ENCODE measurements at regions not wholly inside any gene's neighbourhood (a gene's known extent, or its start where the extent isn't known, plus 50 kb on each side); places are given as distances from the start of the nearest gene placed in this dataset.

DNA sequence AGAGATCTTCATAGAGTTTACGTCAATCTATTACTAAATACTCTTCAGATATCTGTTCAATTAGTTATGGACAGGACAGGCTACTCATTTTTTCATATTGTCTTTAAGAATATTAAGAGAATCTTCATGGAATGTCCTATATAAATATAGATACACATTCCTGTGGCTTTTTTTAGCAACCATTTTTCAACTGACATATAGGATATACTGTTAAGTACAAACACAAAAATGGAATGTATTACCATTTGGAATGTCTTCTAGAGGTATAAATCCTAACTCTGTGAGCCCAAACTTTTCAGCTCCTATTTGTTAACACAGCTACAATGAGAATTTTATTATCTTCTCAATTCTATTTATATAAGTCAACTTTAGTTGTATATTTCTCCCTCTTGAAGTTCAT, 239.6 kb upstream of the DEFB112 start:
- Histone ChIP-seq H3K9me1 (ENCODE audit: insufficient read depth, low read length) (no peaks in the 10 kb centered on the region), H4K91ac (ENCODE audit: insufficient read depth, low read depth, low read length) (no peak overlapping the region), H3K27ac (ENCODE audit: insufficient read depth, low read length) (no peak overlapping the region), H2AK5ac (ENCODE audit: low read depth, low read length) (no peak overlapping the region), H2BK15ac (ENCODE audit: low read depth, low read length) (no peak overlapping the region), H3K9me3 (ENCODE audit: control insufficient read depth, insufficient read depth, low read length) (no peaks in the 10 kb centered on the region), H4K20me1 (ENCODE audit: insufficient read depth, low read length) (no peaks in the 10 kb centered on the region), H3K14ac (replicated peaks; ENCODE audit: low read depth, low read length) (no peak overlapping the region), H3K56ac (ENCODE audit: extremely low read depth, insufficient read depth, low read length) (no peak overlapping the region), H4K8ac (ENCODE audit: low read depth in 2 of 2, low read length in 2 of 2) (no peak overlapping the region), H2AK9ac (replicated peaks; ENCODE audit: low read depth, low read length, poor library complexity) (no peak overlapping the region), H3K27me3 (ENCODE audit: control insufficient read depth, insufficient read depth, low read length) (no peaks in the 10 kb centered on the region), H3K36me3 (ENCODE audit: control insufficient read depth, insufficient read depth, low read length) (no peaks in the 10 kb centered on the region), H2BK120ac (ENCODE audit: low read depth, low read length) (no peak overlapping the region), H3K4me1 (ENCODE audit: control insufficient read depth, insufficient read depth, low read length) (no peaks in the 10 kb centered on the region), H3K23ac (ENCODE audit: low read depth, low read length) (no peak overlapping the region), H3K4ac (ENCODE audit: low read depth, low read length) (no peak overlapping the region), H2BK20ac (ENCODE audit: low read depth, low read length) (no peak overlapping the region), H2AFZ (replicated peaks; ENCODE audit: low read length, poor library complexity) (no peak overlapping the region), H2BK5ac (ENCODE audit: low read depth, low read length, poor library complexity, severe bottlenecking) (no peak overlapping the region), H4K5ac (ENCODE audit: low read depth, low read length) (no peak overlapping the region), H3K79me1 (ENCODE audit: low read depth in 1 of 2, low read length in 2 of 2) (no peaks in the 10 kb centered on the region), H3K4me2 (ENCODE audit: low read depth, low read length) (no peak overlapping the region), H3K9ac (ENCODE audit: low read depth, low read length) (no peak overlapping the region), H3K4me3 (ENCODE audit: insufficient read depth, low read depth, low read length) (no peak overlapping the region), H3K18ac (ENCODE audit: low read depth, low read length) (no peak overlapping the region)
- intact Hi-C loops (cut with micrococcal nuclease) (no loop called here), dilution Hi-C loops (cut with HindIII; ENCODE audit: low sequenced_read_pairs, unreplicated experiment) (no loop called here), in situ Hi-C loops (cut with MboI; ENCODE audit: low sequenced_read_pairs) (no loop called here)
- ChIA-PET CTCF (no interaction called here), POLR2A (ENCODE audit: unreplicated experiment) (no interaction called here)
- no peak for DNase-seq
- no TSS peak for BruUV-seq (replicated peaks)
- TF ChIP-seq CHD1 (IDR thresholded peaks at IDR 0.05; ENCODE audit: low read depth, low read length) (no peak), RAD21 (IDR thresholded peaks at IDR 0.05; ENCODE audit: low read length) (no peak), POLR2A (IDR thresholded peaks at IDR 0.05; ENCODE audit: low read depth, low read length) (no peak), CEBPB (IDR thresholded peaks at IDR 0.05; ENCODE audit: low read depth, low read length) (no peak), RCOR1 (IDR thresholded peaks at IDR 0.05; ENCODE audit: insufficient replicate concordance, low read length) (no peak)
- ATAC-seq (ENCODE audit: low read depth), result no peak
- WGBS, 2 experiments (ENCODE audit: extremely low coverage in 2 of 2, insufficient read length in 1 of 2), result no CpG with 5 or more reads among the region's 1 CpG
